ENCODE measurements at regions not wholly inside any gene's neighbourhood (a gene's known extent, or its start where the extent isn't known, plus 50 kb on each side); places are given as distances from the start of the nearest gene placed in this dataset.
A peak's percentile ranks its signal among the peaks of the same experiment; 100 is the strongest.

DNA sequence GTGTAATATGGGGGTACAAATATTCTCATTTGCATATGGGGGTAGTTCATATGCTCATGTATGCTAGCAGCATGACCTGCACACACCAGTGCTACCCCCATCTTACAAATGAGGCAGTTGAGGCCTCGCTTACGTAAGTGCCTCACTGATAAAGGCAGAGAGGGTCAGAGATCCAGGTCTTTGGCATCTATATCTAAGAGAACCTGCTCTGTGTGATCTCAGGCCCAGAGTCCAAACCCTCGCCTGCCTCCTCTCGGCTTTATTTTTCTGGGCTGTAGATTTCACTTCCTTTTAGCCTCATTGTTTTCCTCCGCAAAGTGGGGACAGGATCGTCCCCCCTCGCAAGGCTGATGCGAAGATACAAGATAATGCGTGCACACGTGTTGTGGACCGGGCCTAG is 325.2 kb downstream of the MN1 start:
- Histone ChIP-seq H3K36me3 (ENCODE audit: control insufficient read depth in 2 of 2, extremely low read depth in 1 of 2, insufficient read depth in 2 of 2, low read length in 2 of 2) (peaks cover 0 to 2% of the 10 kb centered on the region in 2 experiments), H3K79me2 (ENCODE audit: control insufficient read depth, insufficient read depth, low read length) (peaks cover 30% of the 10 kb centered on the region), H3K4me3 (ENCODE audit: control insufficient read depth in 2 of 3, extremely low read depth in 1 of 3, insufficient read depth in 2 of 3, low read depth in 1 of 3, low read length in 3 of 3) (peak overlapping the region in 2 of 3 experiments; percentile 44 to 60), H3K4me1 (ENCODE audit: control insufficient read depth, extremely low read depth, insufficient read depth, low read length) (peaks cover 49% of the 10 kb centered on the region), H3K27ac (ENCODE audit: control insufficient read depth, insufficient read depth, low read length) (peak overlapping the region; percentile 99), H2AFZ (ENCODE audit: control insufficient read depth, low read length) (no peak overlapping the region), H4K20me1 (ENCODE audit: control insufficient read depth, extremely low read depth, insufficient read depth, low read length) (no peaks in the 10 kb centered on the region), H3K4me2 (ENCODE audit: control insufficient read depth, extremely low read depth, insufficient read depth, low read depth, low read length) (peak overlapping the region; percentile 91), H3K9ac (ENCODE audit: control insufficient read depth, extremely low read depth, insufficient read depth, low read length) (peak overlapping the region; percentile 84), H3K27me3 (ENCODE audit: control insufficient read depth, extremely low read depth, insufficient read depth, low read length) (no peaks in the 10 kb centered on the region), H3K9me1 (ENCODE audit: control insufficient read depth, extremely low read depth, insufficient read depth, low read length) (no peaks in the 10 kb centered on the region), H3K9me3 (ENCODE audit: control insufficient read depth, low read depth, low read length) (no peaks in the 10 kb centered on the region)
- dilution Hi-C loops (cut with MboI; ENCODE audit: extremely low pct_ligation_motif_present, low sequenced_read_pairs), result no loop called here
- FAIRE-seq, result no peak
- no peak for DNase-seq (ENCODE audit: low read depth, low spot score)
- TF ChIP-seq EZH2 (IDR thresholded peaks at IDR 0.05; ENCODE audit: low read length), result no peak
- TF ChIP-seq, protein P1, sequence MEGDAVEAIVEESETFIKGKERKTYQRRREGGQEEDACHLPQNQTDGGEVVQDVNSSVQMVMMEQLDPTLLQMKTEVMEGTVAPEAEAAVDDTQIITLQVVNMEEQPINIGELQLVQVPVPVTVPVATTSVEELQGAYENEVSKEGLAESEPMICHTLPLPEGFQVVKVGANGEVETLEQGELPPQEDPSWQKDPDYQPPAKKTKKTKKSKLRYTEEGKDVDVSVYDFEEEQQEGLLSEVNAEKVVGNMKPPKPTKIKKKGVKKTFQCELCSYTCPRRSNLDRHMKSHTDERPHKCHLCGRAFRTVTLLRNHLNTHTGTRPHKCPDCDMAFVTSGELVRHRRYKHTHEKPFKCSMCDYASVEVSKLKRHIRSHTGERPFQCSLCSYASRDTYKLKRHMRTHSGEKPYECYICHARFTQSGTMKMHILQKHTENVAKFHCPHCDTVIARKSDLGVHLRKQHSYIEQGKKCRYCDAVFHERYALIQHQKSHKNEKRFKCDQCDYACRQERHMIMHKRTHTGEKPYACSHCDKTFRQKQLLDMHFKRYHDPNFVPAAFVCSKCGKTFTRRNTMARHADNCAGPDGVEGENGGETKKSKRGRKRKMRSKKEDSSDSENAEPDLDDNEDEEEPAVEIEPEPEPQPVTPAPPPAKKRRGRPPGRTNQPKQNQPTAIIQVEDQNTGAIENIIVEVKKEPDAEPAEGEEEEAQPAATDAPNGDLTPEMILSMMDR (optimal IDR thresholded peaks at IDR 0.05 in 1 of 3, IDR thresholded peaks at IDR 0.05 in 1 of 3, conservative IDR thresholded peaks at IDR 0.05 in 1 of 3; ENCODE audit: extremely low read depth in 1 of 3, insufficient read depth in 2 of 3, low read length in 3 of 3), result no peak

DNA sequence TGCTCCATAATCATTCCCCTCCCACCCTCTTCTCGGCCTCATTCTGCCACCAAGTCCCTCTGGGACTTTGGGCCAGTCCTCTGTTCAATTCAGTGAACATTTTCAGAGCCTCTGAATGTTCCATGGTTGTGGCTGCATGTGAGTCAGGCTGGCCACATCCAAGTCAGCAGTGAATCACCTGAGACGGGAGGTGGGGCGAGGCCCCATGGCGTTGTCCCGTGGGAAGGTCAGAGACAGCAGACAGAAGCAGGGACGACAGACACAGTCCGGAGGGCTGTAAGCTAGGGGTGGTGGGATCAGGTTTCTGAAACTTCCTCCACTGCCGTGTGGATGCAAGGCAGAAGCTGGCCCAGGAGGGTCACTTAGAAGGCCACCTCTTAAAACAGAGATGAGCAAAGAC is 324.8 kb downstream of the MN1 start:
- no peaks in the 10 kb centered on the region for H4K20me1 ChIP-seq (ENCODE audit: control insufficient read depth, extremely low read depth, insufficient read depth, low read length)
- H3K4me1 ChIP-seq (ENCODE audit: control insufficient read depth, extremely low read depth, insufficient read depth, low read length), result peaks cover 49% of the 10 kb centered on the region
- peaks cover 30% of the 10 kb centered on the region for H3K79me2 ChIP-seq (ENCODE audit: control insufficient read depth, insufficient read depth, low read length)
- peak; percentile 97 for FAIRE-seq
- TF ChIP-seq, protein P1 (optimal IDR thresholded peaks at IDR 0.05 in 1 of 3, IDR thresholded peaks at IDR 0.05 in 1 of 3, conservative IDR thresholded peaks at IDR 0.05 in 1 of 3; ENCODE audit: extremely low read depth in 1 of 3, insufficient read depth in 2 of 3, low read length in 3 of 3), result no peak
- TF ChIP-seq EZH2 (IDR thresholded peaks at IDR 0.05; ENCODE audit: low read length), result no peak
- no peak overlapping the region for H2AFZ ChIP-seq (ENCODE audit: control insufficient read depth, low read length)
- H3K27me3 ChIP-seq (ENCODE audit: control insufficient read depth, extremely low read depth, insufficient read depth, low read length), result no peaks in the 10 kb centered on the region
- H3K27ac ChIP-seq (ENCODE audit: control insufficient read depth, insufficient read depth, low read length), result peak overlapping the region; percentile 99
- peak overlapping the region; percentile 91 for H3K4me2 ChIP-seq (ENCODE audit: control insufficient read depth, extremely low read depth, insufficient read depth, low read depth, low read length)
- no peaks in the 10 kb centered on the region for H3K9me3 ChIP-seq (ENCODE audit: control insufficient read depth, low read depth, low read length)
- H3K9me1 ChIP-seq (ENCODE audit: control insufficient read depth, extremely low read depth, insufficient read depth, low read length), result no peaks in the 10 kb centered on the region
- DNase-seq (ENCODE audit: low read depth, low spot score), result no peak
- peak overlapping the region; percentile 27 to 54 (median 44) for H3K4me3 ChIP-seq (ENCODE audit: control insufficient read depth in 2 of 3, extremely low read depth in 1 of 3, insufficient read depth in 2 of 3, low read depth in 1 of 3, low read length in 3 of 3)
- H3K36me3 ChIP-seq (ENCODE audit: control insufficient read depth in 2 of 2, extremely low read depth in 1 of 2, insufficient read depth in 2 of 2, low read length in 2 of 2), result peaks cover 0 to 3% of the 10 kb centered on the region in 2 experiments
- H3K9ac ChIP-seq (ENCODE audit: control insufficient read depth, extremely low read depth, insufficient read depth, low read length), result peak overlapping the region; percentile 84
- dilution Hi-C loops (cut with MboI; ENCODE audit: extremely low pct_ligation_motif_present, low sequenced_read_pairs), result no loop called here

Measured in keratinocyte (primary cell).